Right lung (tissue), 2 donors: ENCODE measurements at regions not wholly inside any gene's neighbourhood (a gene's known extent, or its start where the extent isn't known, plus 50 kb on each side); places are given as distances from the start of the nearest gene placed in this dataset.

ENCODE experiments used
- DNase-seq, 2 donors: peaks; one replicate each; pipeline ENCODE4 v3.0.0-alpha.2; 2013

DNA sequence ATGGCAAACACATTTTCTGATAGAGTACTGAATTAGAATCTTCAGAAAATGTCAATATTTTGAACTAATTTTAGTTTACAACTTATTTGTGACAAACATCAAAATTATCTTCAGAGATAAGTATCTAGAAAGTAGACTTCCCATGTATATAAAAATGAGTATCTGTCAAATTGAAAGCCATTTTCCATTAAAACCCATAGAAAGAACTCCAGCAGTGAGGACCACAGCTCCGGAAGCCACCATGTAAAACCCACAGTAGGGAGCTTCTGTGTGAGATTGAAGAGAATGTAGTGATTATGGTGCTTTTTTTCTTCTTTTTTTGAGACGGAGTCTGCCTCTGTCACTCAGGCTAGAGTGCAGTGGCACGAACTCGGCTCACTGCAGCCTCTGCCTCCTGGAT lies 687.0 kb downstream of the TYW1 start:
- no peak for DNase-seq

DNA sequence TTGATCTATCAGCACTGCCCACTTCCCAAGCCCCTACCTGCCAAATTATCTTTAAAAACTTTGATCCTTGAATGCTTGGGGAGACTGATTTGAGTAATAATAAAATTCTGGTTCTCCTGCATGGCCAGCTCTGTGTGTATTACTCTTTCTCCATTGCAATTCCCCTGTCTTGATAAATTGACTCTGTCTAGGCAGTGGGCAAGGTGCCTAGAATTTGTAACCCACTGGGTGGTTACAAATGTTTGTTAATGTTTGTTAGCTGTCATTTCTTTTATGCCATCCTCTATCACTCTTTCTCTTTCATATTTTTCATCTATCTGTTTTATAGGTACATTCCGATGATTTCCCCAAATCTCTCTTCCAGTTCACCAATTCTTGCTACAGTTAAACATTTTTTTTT lies 694.1 kb downstream of the TYW1 start:
- no peak for DNase-seq

DNA sequence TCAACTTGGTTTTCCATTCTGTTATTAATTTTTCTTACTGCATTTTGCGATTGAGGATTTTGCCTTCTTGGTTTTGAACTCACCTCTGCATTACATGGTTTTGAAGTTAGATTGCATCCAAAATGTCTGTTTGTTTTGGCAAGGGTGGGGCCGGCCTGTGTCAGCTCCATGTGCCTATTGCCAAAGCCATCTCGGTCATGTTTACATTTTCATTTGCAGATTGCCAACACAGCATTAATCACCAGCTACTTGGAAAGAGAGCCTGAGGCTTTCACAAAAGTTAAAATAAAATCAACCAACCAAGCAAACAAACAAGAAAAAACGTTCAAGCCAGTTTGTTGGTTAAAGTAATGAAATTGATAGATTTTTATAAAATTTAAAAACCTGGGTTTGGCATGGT lies 695.8 kb downstream of the TYW1 start:
- peak; percentile 17 to 21 for DNase-seq

DNA sequence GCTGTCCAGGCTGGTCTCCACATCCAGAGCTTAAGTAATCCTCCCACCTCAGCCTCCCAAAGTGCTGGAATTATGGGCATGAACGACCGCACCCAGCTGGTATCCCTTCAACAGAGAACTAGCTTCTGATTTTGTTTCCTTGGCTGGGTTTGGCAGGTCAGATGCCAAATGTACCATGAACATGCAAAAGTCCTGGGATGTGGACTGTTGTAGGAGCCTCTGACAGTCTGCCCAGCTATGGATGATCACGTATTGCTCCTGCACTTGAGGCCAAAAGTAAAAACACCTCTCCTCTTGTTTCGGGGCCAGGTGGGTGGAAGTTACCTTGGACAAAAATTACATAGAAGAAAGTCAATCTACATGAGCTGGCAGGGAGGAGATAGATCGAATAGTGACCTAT lies 699.5 kb downstream of the TYW1 start:
- DNase-seq: no peak

DNA sequence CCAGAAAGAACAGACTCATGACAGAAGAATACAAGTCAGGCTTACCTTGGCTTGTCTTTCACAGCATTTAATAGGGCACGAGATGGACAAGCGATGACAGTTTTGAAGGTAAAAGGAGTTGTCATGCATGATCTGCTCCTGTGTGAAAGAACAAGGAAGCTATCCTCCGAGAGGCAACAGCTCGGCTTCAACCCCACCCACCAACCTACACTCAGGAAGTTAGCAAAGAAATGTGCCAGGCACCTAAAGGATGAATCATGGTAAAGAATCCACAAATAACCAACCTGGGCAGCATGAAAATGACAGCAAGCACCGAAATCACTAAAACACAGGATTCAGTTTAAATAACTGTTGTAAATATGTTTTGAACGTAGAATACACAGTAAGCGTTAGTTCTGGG lies 700.2 kb downstream of the TYW1 start:
- no peak for DNase-seq

DNA sequence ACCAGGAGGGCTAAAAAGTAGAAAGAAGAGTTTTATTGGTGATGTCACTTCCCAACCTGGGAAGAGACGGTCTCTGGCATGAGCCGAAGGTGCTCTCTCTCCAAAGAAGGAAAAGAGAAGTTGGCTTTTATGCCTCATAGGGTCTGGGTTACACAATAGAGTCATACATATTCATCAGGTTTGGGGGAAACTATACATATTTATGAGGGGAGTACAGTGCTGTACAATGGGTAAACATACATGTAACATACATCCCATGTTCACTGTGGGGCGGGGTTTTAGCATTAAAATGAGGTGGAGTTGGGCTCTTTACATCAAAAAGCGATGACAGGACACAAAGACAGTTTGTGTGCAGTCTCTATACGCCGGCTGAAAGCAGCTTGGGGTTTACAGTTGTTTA lies 701.7 kb downstream of the TYW1 start:
- no peak for DNase-seq

DNA sequence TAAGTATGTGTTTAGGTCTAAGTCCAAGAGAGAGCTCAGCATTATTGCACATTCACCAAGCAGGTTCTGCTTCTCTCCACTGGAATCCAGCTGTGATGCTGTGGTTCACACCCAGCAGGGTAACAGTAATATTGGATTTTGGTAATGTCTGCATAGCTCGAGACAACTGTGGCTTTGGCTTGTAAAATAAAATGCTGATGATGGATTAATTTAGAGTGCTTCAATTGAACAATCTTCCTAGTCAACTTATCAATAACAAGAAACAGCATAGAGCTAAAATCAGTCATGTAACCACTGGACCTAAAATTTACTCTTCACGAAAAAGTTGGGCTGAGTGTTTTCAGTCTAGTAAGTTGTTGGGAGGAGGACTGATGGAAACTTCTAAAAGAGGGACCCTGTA lies 709.2 kb downstream of the TYW1 start:
- DNase-seq: no peak

DNA sequence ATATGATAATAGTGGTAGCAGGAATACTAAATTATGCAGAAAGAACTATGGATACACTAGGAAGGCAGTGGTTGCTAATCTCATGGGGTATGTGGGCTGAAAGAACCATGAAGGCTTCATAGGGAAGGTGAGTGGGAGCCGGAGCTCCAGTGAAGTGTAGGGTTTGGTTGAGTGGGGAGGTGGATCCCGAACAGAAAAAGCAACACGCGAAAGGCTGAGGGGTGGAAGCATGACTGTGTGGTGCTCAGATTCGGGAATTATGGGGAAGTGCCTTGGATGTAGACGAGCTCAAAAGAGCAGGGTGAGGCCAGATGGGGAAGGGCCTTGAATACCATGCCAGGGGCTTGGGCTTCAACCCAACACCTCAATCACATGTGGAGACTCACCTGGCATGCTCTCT lies 715.1 kb downstream of the TYW1 start:
- no peak for DNase-seq

DNA sequence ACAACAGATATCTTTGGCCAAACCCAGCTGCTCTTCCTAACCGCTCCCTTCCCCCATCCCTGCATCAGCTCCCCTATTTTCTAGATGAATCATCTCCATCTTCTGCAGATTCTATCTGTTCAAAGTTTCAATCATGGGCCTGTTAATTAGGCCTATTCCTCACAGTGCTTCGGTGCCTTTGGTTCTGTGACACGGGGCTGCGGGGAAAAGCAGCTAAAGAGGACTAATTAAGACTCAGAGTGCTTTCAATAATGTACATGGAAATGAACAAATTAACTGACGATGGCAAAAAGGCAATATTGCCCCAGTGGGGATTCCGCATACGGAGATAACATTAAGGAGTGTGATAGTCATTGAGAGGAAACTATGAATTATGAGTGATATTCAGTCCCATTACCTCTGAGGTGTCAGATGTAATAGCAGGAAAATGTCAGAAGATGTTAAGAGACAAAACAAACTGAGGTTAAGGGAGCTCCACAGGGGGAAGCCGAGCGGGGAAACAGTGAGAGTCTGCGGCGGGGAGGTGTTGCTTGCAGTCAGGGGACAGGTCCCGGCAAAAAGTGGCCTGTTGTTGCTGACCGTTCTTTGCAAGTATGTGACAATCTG lies 716.9 kb downstream of the TYW1 start:
- no peak for DNase-seq

DNA sequence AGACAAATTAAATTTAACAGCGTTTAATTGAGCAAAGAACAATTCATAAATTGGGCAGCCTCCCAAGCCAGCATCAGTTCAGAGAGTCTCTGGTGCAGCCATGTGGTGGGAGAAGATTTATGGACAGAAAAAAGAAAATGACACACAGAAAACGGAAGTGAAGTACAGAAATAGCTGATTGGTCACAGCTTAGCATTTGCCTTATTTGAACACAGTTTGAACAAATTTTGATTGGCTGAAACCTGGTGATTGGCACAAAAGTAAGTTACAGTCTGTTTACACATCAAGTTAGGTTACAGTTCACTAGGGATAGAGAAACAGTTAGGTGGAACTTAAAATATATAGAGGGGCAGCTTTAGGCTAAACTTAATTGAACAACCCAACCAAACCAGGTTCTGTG lies 720.1 kb downstream of the TYW1 start:
- no peak for DNase-seq

DNA sequence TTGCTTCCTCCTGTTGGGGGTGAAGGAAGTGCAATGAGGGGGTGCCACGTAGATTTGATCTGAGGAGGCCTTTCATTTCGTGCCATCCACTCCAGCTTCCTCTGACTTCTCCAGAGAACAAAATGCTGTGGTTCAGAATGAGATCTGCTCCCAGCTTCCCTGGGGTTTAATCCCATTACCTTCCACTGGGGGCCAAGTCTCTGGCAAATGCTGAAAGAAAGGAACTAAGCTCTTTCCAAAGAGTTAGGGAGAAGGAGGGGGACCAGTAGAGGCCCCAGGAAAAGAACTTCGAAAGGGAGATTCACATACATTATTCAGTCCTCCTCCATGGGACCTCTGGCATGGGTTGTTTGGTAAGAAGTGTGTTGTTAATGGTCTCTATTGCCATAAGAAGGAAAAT lies 727.0 kb downstream of the TYW1 start:
- DNase-seq: no peak

DNA sequence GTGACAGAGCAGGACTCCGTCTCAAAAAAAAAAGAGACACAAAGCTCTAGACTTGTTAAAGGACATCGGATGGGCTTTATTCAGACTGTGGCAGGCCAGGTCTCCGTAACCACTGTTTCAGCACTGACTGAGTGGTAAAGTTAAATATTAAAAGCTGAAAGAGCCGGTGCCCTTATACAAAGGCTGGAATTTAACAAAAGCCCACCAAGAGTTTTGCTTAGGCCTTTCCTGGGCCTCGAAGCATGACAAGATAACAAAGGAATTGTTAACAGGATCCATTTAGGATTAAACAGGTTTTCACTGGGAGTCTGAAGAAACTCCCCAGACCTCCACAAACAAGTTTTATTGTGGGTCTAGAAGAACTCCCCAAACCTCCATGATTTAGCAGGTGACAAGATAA lies 727.8 kb downstream of the TYW1 start:
- DNase-seq: no peak

DNA sequence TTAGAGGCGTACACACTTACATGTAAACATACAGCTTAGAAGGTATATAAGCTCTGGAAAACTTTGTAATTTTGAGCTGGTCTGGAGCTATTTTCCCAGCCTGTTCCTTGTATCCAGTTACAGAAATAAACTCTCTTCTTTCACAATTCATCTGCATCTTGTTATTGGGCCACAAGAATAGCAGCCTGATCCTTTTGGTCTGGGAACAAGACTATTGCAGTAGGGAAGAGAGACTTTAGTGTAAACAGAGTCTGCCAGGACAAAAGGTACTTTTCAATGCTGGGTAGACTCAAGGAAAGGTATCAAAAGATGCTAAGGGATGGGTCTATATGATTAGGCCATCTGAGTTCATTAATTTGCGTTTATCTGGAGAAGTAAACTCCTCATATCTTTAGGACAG lies 728.3 kb downstream of the TYW1 start:
- DNase-seq: no peak

DNA sequence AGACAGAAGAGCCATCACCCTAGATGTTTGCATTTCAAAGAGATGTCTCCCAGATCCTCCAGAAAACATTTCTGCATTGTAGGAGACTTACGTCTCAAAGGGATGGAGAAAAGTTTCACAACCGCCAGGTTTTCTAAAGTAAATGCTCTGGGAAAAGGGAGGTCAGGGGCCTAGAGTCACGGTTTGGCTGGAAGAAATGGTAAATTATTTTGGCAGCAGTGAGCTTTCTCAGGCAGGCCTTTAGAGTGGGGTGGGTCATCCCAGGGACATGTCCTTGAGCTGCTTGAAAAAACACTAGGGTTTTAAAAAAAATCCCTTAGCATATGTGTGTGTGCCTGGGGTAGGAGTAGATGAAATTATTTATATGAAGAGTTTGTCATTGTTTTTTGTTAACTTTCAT lies 728.8 kb downstream of the TYW1 start:
- DNase-seq: no peak

DNA sequence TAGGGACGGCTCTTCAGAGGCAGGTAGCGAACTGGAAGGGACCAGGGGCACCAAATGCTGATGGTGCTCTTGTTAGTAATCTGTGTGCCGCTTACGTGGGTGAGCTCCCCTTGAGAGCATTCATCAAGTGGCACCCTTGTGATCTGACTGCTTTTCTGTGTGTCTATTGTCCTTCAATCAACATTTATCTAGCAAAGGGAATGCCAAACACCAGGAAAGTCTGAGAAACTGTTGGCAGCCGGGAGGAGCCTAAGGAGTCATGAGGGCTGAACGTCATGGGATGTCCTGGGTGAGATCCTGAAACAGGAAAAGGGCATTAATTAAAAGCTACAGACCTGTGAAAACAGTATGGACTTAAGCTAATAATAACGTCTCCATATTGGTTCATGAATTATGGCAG lies 733.1 kb downstream of the TYW1 start:
- DNase-seq: no peak

DNA sequence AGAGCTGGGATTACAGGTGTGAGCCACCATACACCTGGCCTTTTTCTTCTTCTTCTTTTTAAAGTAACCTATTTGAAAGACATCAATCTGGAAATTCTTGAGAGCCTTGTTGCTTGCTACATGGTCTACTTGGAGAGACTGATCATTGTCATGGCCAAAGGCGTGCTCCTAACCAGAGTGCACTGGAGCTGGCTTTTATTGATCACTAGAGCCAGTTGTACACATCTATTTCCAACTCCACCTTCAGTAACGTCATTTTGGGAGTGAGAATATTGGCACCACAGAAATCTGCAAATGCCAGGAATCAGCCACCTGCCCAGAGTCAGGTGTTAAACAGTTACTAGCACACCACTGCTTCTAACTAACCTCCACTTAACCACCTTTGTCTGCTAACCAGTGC lies 735.1 kb downstream of the TYW1 start:
- DNase-seq: no peak

DNA sequence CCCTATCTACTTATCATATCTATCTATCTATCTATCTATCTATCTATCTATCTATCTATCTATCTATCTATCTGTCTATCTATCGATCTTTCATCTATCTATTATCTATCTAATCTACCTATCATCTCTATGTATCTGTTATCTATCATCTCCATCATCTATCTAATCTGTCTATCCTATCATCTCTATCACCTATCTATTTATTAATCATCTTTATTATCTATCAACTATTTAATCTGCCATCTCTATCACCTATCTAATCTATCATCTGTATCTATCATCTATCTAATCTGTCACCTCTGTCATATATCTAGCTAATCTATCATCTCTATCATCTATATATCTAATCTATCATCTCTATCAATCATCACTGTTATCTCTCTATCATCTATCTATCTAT lies 736.3 kb downstream of the TYW1 start:
- DNase-seq: no peak

DNA sequence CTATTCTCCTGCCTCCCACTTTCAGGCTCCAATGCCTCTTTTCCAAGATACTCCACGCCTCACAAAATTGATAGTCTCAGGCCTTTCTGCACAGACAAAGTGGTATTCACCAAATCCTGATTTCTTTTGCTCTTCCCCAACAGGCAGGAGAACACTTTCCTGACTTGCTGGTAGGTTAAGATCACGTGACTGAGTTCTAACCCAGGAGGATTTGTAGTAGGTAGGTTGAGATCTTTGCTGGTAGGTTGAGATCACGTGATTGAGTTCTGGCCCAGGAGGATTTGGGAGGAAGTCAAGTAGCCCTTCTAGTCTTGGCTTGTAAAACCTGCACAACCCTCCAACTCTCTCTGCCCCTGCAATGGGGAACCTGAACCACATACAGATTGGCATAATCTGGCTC lies 741.5 kb downstream of the TYW1 start:
- no peak for DNase-seq

DNA sequence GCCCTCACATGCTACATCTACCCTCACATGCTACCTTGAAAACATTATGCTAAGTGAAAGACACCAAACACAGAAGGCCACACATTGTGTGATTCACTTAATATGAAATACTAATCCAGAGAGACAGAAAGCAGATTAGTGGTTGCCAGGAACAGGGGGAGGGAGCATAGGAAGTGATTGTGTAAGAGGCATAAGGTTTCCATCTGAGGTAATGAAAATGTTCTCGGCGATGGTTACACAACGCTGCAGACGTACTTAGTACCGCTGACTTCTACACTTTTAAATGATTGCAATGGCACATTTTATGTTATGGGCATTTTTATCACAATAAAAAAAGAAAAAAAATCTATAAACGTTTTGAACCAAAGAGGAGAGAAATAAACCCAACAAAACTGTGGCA lies 742.3 kb downstream of the TYW1 start:
- peak; percentile 82 to 87 for DNase-seq

DNA sequence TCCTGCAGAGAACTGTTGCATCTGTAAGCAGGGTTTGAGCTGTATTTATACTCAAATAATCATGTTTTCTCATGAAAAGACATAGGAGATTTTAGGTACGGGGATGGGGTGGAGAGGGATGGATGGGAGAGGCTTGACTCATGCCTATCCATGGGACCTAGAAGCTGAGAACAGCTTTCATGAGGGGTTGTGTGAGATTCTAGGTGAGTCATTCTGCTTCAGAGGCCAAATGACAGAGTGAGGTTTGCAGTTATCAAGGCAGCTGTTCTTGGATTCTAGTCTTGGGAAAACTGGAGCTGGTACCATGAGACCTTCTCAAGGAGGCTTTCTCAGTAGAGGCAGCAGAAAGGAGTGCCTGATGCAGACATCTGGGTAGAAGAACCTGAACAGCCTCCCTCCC lies 746.9 kb downstream of the TYW1 start:
- no peak for DNase-seq

DNA sequence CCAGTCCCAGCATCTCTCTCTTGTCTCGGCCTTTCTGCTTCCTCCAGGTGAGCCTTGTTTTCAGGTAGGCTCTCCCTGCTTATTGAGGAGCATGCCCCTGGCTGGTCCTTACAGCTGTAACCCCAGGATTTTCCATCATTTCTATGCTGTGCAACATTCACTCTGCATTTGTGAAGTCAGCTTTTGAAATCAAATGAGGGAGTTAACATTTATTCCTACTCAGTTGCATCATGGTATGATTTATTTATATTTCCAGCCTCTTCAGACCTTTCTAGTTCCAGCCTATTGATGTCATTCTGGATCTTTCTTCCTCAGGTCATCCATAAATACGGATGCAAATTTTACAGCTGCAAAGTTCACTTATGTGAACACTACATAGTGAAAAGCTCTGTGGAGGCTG lies 755.6 kb downstream of the TYW1 start:
- no peak for DNase-seq

DNA sequence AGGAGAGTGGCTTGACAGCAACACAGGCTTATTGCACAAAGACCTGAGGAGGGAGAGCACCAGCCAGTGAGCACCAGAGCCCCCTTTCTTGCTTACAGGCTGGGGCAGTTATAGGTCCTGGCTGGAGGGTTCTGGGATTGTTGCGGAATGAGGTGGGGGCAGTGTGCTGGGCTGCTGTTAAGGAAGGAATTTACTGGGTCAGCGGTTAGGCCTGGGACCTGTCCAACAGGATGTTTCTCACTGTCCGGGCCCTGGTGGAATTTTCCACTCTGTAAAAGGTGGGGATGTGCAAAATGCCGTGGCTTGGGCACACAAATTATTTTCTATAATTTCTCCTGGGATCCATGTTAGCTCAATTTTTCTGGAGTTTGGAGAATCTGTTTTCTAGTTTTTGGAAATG lies 757.3 kb downstream of the TYW1 start:
- no peak for DNase-seq

DNA sequence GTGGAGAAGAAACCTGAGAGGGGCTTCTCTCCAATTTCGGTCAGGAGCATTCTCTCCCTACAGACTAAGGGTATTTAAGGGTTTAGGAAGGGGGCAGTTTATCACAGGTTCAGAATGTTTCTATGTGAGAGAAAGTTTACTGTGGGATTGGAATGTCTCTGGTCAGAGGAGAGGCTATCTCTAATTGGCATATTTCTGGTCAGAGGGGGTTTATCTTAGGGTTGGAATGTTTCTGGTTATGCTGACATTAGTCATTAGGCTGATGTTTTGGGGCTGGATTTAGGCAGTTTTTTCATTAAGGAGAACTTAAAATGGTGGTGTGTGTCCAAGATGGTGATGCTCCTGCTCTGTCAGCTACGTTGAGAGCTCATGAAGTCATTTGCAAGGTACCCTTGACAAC lies 758.0 kb downstream of the TYW1 start:
- no peak for DNase-seq

DNA sequence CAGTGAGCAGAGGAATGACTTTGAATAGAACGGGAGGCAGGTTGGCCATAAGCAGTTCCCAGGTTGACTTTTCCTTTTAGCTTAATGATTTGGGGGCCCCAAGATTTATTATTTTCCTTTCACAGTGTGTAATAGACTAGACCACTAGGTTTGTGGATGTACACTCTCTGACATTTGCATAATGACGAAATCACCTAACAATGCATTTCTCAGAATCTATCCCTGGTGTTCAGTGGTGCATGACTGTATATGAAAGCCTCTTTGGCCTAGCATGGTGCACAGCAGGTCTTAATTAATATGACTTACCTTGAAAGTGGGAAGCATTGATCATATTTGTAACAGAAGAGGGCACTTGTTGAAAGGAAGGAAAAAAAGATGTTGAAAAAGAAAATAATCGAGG lies 761.9 kb downstream of the TYW1 start:
- DNase-seq: no peak

DNA sequence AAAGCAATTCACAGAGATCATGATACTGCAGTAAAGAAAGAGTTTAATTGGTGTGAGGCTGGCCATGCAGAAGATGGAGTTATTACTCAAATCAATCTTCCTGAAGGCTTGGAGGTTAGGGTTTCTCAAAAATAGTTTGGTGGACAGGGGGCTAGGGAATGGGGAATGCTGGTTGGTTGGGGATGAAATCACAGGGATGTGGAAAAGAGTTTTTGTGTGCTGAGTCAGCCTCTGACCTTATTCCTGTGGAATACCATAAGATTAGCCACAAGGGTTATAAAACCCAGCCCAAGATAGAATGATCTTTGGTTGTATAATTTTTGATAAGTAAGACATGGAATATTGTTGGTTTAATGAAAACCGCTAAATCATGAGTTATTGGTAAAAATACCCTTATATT lies 764.3 kb downstream of the TYW1 start:
- no peak for DNase-seq
